H9 (cell line): ENCODE measurements at regions not wholly inside any gene's neighbourhood (a gene's known extent, or its start where the extent isn't known, plus 50 kb on each side); places are given as distances from the start of the nearest gene placed in this dataset.

ENCODE experiments used
- DNase-seq: peaks from one replicate; pipeline ENCODE4 v3.0.0-alpha.2; 2017
- H2AFZ ChIP-seq: one replicate; pipeline ENCODE4 v1.6.1; 2013; ENCODE audit warnings: mild to moderate bottlenecking, low read length, control low read depth, moderate library complexity
- H2AK5ac ChIP-seq: 2 replicates; pipeline ENCODE4 v1.6.1; 2013; ENCODE audit warnings: low read length, control low read depth, mixed read lengths; ENCODE audit not compliant: insufficient read length
- H2BK120ac ChIP-seq: one replicate; pipeline ENCODE4 v1.6.1; 2013; ENCODE audit warnings: low read depth, mild to moderate bottlenecking, low read length, control low read depth, inconsistent platforms; ENCODE audit not compliant: poor library complexity, severe bottlenecking
- H2BK12ac ChIP-seq: 2 replicates; pipeline ENCODE4 v1.6.1; 2013; ENCODE audit warnings: low read length, control low read depth, mixed read lengths, low read depth; ENCODE audit not compliant: insufficient read length
- H2BK15ac ChIP-seq: 2 replicates; pipeline ENCODE4 v1.6.1; 2013; ENCODE audit warnings: low read depth, low read length, control low read depth
- H2BK20ac ChIP-seq: one replicate; pipeline ENCODE4 v1.6.1; 2013; ENCODE audit warnings: low read depth, mild to moderate bottlenecking, low read length, control low read depth, inconsistent platforms; ENCODE audit not compliant: poor library complexity, severe bottlenecking
- H2BK5ac ChIP-seq: 2 replicates; pipeline ENCODE4 v1.6.1; 2013; ENCODE audit warnings: low read length, control low read depth, mixed read lengths; ENCODE audit not compliant: insufficient read length
- H3K14ac ChIP-seq: 2 replicates; pipeline ENCODE4 v1.6.1; 2013; ENCODE audit warnings: low read length, control low read depth; ENCODE audit not compliant: insufficient read depth
- H3K18ac ChIP-seq: 2 replicates; pipeline ENCODE4 v1.6.1; 2013; ENCODE audit warnings: low read depth, mild to moderate bottlenecking, mixed read lengths, low read length, control low read depth; ENCODE audit not compliant: insufficient read length
- H3K23ac ChIP-seq: 2 replicates; pipeline ENCODE4 v1.6.1; 2013; ENCODE audit warnings: low read length, control low read depth, mixed read lengths, low read depth; ENCODE audit not compliant: insufficient read length
- H3K23me2 ChIP-seq: 2 replicates; pipeline ENCODE4 v1.6.1; 2013; ENCODE audit warnings: low read depth, mild to moderate bottlenecking, mixed read lengths, low read length, control low read depth; ENCODE audit not compliant: insufficient read length, poor library complexity, severe bottlenecking
- H3K27ac ChIP-seq: 2 replicates; pipeline ENCODE4 v1.5.1; 2013; ENCODE audit warnings: low read length, control low read depth, mixed read lengths, low read depth; ENCODE audit not compliant: insufficient read length
- H3K27me3 ChIP-seq: 2 replicates; pipeline ENCODE4 v1.6.1; 2013; ENCODE audit warnings: low read length, control low read depth, inconsistent platforms; ENCODE audit not compliant: insufficient read depth
- H3K4ac ChIP-seq: 2 replicates; pipeline ENCODE4 v1.6.1; 2013; ENCODE audit warnings: low read depth, mild to moderate bottlenecking, control low read depth, inconsistent platforms, low read length, moderate library complexity
- H3K4me1 ChIP-seq: 2 replicates; pipeline ENCODE4 v1.6.1; 2013; ENCODE audit warnings: low read length, control low read depth, inconsistent platforms; ENCODE audit not compliant: insufficient read depth
- H3K4me2 ChIP-seq: 2 replicates; pipeline ENCODE4 v1.6.1; 2013; ENCODE audit warnings: low read length, control low read depth, mixed read lengths; ENCODE audit not compliant: insufficient read length, insufficient read depth
- H3K56ac ChIP-seq: 2 replicates; pipeline ENCODE4 v1.6.1; 2013; ENCODE audit warnings: low read depth, mild to moderate bottlenecking, mixed read lengths, low read length, control low read depth; ENCODE audit not compliant: insufficient read length
- H3K79me1 ChIP-seq: 2 replicates; pipeline ENCODE4 v1.6.1; 2013; ENCODE audit warnings: low read depth, mild to moderate bottlenecking, moderate library complexity, low read length, control low read depth, inconsistent platforms; ENCODE audit not compliant: insufficient read depth, poor library complexity, severe bottlenecking
- H3K79me2 ChIP-seq: 2 replicates; pipeline ENCODE4 v1.6.1; 2013; ENCODE audit warnings: low read length, control low read depth, inconsistent platforms; ENCODE audit not compliant: insufficient read depth
- H3K9ac ChIP-seq: 2 replicates; pipeline ENCODE4 v1.6.1; 2013; ENCODE audit warnings: low read length, control low read depth, mixed read lengths; ENCODE audit not compliant: insufficient read length; ENCODE audit errors: extremely low read depth
- H3K9me3 ChIP-seq: one replicate; pipeline ENCODE4 v1.6.1; 2013; ENCODE audit warnings: low read depth, low read length, inconsistent platforms; ENCODE audit not compliant: control insufficient read depth
- H3T11ph ChIP-seq: one replicate; pipeline ENCODE4 v1.6.1; 2013; ENCODE audit warnings: mild to moderate bottlenecking, low read length, control low read depth, inconsistent platforms
- H4K20me1 ChIP-seq: one replicate; pipeline ENCODE4 v1.6.1; 2013; ENCODE audit not compliant: control insufficient read depth, insufficient read length, insufficient read depth
- H4K5ac ChIP-seq: 2 replicates; pipeline ENCODE4 v1.6.1; 2013; ENCODE audit warnings: low read depth, mild to moderate bottlenecking, mixed read lengths, low read length, control low read depth; ENCODE audit not compliant: insufficient read length
- H4K8ac ChIP-seq: replicated peaks from 2 replicates; pipeline ENCODE4 v1.6.1; 2013; ENCODE audit warnings: low read length, control low read depth, mixed read lengths, low read depth; ENCODE audit not compliant: insufficient read length
- H4K91ac ChIP-seq: 2 replicates; pipeline ENCODE4 v1.6.1; 2013; ENCODE audit warnings: low read depth, mild to moderate bottlenecking, moderate library complexity, mixed read lengths, low read length, control low read depth; ENCODE audit not compliant: insufficient read length
- H3K27ac Mint-ChIP-seq, 3 experiments: 2 replicates in 2 of 3; 3 replicates in 1 of 3; pipeline ENCODE4 v1.8.0; 2020 to 2021; ENCODE audit warnings: mixed read lengths in 3 of 3, mild to moderate bottlenecking in 1 of 3, moderate library complexity in 1 of 3
- H3K27me3 Mint-ChIP-seq: 2 replicates; pipeline ENCODE4 v1.8.0; 2021; ENCODE audit warnings: low read depth, mild to moderate bottlenecking, moderate library complexity, mixed read lengths
- H3K36me3 Mint-ChIP-seq, 3 experiments: 2 replicates in 2 of 3; 3 replicates in 1 of 3; pipeline ENCODE4 v1.8.0; 2020 to 2021; ENCODE audit warnings: low read depth in 3 of 3, mixed read lengths in 3 of 3; ENCODE audit not compliant: insufficient read depth in 1 of 3
- H3K4me1 Mint-ChIP-seq, 2 experiments: 2 replicates each; pipeline ENCODE4 v1.8.0; 2020; ENCODE audit warnings: mixed read lengths in 2 of 2
- H3K4me3 Mint-ChIP-seq, 2 experiments: 2 replicates in 1 of 2; 3 replicates in 1 of 2; pipeline ENCODE4 v1.8.0; 2020 to 2021; ENCODE audit warnings: mild to moderate bottlenecking in 2 of 2, mixed read lengths in 2 of 2, moderate library complexity in 1 of 2
- H3K9me3 Mint-ChIP-seq, 2 experiments: 2 replicates in 1 of 2; 3 replicates in 1 of 2; pipeline ENCODE4 v1.8.0; 2020; ENCODE audit warnings: mild to moderate bottlenecking in 2 of 2, mixed read lengths in 2 of 2, moderate library complexity in 1 of 2
- WGBS: extraction: QIAGEN DNeasy Blood & Tissue Kit; methylation state at CpG from one replicate; pipeline ENCODE4 v1.1.7; 2013; ENCODE audit warnings: missing lambda C conversion rate, low lambda C conversion rate, mixed read lengths; ENCODE audit not compliant: insufficient read length; ENCODE audit errors: extremely low coverage; 5-methylcytosine and 5-hydroxymethylcytosine counted together
- TF ChIP-seq, protein P1 (sequence below): fragments of 200-600 bp; sonication (generic); conservative IDR thresholded peaks from 3 replicates; pipeline ENCODE4 v1.8.0; 2021; ENCODE audit warnings: antibody characterized with exemption, mild to moderate bottlenecking

DNA sequence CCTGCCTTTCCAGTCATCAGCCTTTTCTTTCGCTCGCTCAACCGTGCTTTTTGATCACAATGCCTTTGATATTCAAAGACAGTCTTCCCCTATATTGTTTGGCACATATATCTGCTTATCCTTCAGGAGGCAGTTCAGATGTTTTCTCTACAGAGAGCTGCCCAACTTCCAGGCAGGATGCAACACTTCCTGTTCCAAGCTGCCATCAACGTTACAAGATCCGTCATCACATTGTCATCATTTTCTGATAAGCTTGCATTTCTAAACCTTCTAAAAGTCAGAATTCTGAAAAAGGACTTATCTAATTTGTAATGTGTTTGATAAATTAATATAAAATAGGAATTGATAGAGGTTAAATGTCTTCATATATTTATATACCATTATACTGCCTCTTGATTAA, 574.2 kb downstream of the TBC1D4 start:
- no peak overlapping the region for H3K14ac ChIP-seq
- no peak overlapping the region for H4K91ac ChIP-seq
- no peak overlapping the region; a peak in 1 of 7 replicates for H3K27ac Mint-ChIP-seq
- H3K23me2 ChIP-seq: no peaks in the 10 kb centered on the region
- no peaks in the 10 kb centered on the region for H3K27me3 ChIP-seq
- no peaks in the 10 kb centered on the region for H3K4me1 ChIP-seq
- H2AK5ac ChIP-seq: no peak overlapping the region
- H2BK120ac ChIP-seq: no peak overlapping the region
- no peak for DNase-seq
- no peak overlapping the region for H2BK15ac ChIP-seq
- no peak overlapping the region for H3K9ac ChIP-seq
- no peak overlapping the region for H3K4me2 ChIP-seq
- TF ChIP-seq, protein P1, sequence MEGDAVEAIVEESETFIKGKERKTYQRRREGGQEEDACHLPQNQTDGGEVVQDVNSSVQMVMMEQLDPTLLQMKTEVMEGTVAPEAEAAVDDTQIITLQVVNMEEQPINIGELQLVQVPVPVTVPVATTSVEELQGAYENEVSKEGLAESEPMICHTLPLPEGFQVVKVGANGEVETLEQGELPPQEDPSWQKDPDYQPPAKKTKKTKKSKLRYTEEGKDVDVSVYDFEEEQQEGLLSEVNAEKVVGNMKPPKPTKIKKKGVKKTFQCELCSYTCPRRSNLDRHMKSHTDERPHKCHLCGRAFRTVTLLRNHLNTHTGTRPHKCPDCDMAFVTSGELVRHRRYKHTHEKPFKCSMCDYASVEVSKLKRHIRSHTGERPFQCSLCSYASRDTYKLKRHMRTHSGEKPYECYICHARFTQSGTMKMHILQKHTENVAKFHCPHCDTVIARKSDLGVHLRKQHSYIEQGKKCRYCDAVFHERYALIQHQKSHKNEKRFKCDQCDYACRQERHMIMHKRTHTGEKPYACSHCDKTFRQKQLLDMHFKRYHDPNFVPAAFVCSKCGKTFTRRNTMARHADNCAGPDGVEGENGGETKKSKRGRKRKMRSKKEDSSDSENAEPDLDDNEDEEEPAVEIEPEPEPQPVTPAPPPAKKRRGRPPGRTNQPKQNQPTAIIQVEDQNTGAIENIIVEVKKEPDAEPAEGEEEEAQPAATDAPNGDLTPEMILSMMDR: no peak
- H2BK12ac ChIP-seq: no peak overlapping the region
- H3K79me2 ChIP-seq: no peaks in the 10 kb centered on the region
- no peak overlapping the region for H2AFZ ChIP-seq
- H3K27ac ChIP-seq: no peak overlapping the region
- no CpG with 5 or more reads among the region's 5 CpGs for WGBS
- H3T11ph ChIP-seq: no peak overlapping the region
- H3K79me1 ChIP-seq: no peaks in the 10 kb centered on the region
- no peak overlapping the region for H3K4me3 Mint-ChIP-seq
- no peaks in the 10 kb centered on the region for H3K9me3 Mint-ChIP-seq
- H3K23ac ChIP-seq: no peak overlapping the region
- H3K18ac ChIP-seq: no peak overlapping the region
- H3K9me3 ChIP-seq: no peaks in the 10 kb centered on the region
- H3K27me3 Mint-ChIP-seq: no peaks in the 10 kb centered on the region; the same call in 1 of the 2 replicates
- no peak overlapping the region for H2BK5ac ChIP-seq
- H4K8ac ChIP-seq: no peak overlapping the region
- no peak overlapping the region for H2BK20ac ChIP-seq
- H3K56ac ChIP-seq: no peak overlapping the region
- H3K4me1 Mint-ChIP-seq: no peaks in the 10 kb centered on the region
- no peaks in the 10 kb centered on the region for H3K36me3 Mint-ChIP-seq
- H4K5ac ChIP-seq: no peak overlapping the region
- no peaks in the 10 kb centered on the region for H4K20me1 ChIP-seq
- no peak overlapping the region for H3K4ac ChIP-seq
